ENCODE measurements at regions not wholly inside any gene's neighbourhood (a gene's known extent, or its start where the extent isn't known, plus 50 kb on each side); places are given as distances from the start of the nearest gene placed in this dataset.

- no peak for DNase-seq (ENCODE audit: extremely low spot score)
- Histone ChIP-seq H3K36me3 (ENCODE audit: insufficient read depth) (no peaks in the 10 kb centered on the region), H3K27ac (ENCODE audit: low read depth) (no peak overlapping the region), H3K4me3 (ENCODE audit: low read depth, low read length) (no peak overlapping the region), H3K4me1 (ENCODE audit: insufficient read depth) (peaks cover under 1% of the 10 kb centered on the region)
- WGBS: 32% methylated on average over 6 of the region's 6 CpGs
Observed at GRCh38 chr1:224486801-224487583, 52.4 kb upstream of the WDR26 start.

- DNase-seq (ENCODE audit: extremely low spot score): no peak
- Histone ChIP-seq H3K36me3 (ENCODE audit: insufficient read depth) (no peaks in the 10 kb centered on the region), H3K4me1 (ENCODE audit: insufficient read depth) (peaks cover 2% of the 10 kb centered on the region), H3K4me3 (ENCODE audit: low read depth, low read length) (no peak overlapping the region), H3K27ac (ENCODE audit: low read depth) (no peak overlapping the region)
- 99% methylated on average over 2 of the region's 2 CpGs for WGBS
Observed at GRCh38 chr1:224488806-224489499, 54.4 kb upstream of the WDR26 start.

- H3K4me1 ChIP-seq (ENCODE audit: insufficient read depth): peaks cover 2% of the 10 kb centered on the region
- H3K4me3 ChIP-seq (ENCODE audit: low read depth, low read length): no peak overlapping the region
- no peak for DNase-seq (ENCODE audit: extremely low spot score)
- 74% methylated on average over 5 of the region's 5 CpGs for WGBS
- H3K36me3 ChIP-seq (ENCODE audit: insufficient read depth): no peaks in the 10 kb centered on the region
- no peak overlapping the region for H3K27ac ChIP-seq (ENCODE audit: low read depth)
Observed at GRCh38 chr1:224489534-224490365, 55.2 kb upstream of the WDR26 start.

GRCh38 chr1:224490549-224491537 is 56.2 kb upstream of the WDR26 start:
- H3K27ac ChIP-seq (ENCODE audit: low read depth): no peak overlapping the region
- WGBS: 68% methylated on average over 7 of the region's 7 CpGs
- H3K36me3 ChIP-seq (ENCODE audit: insufficient read depth): no peaks in the 10 kb centered on the region
- H3K4me3 ChIP-seq (ENCODE audit: low read depth, low read length): no peak overlapping the region
- DNase-seq (ENCODE audit: extremely low spot score): no peak
- H3K4me1 ChIP-seq (ENCODE audit: insufficient read depth): peaks cover 2% of the 10 kb centered on the region

GRCh38 chr1:224492015-224492414 is 57.4 kb upstream of the WDR26 start:
- Histone ChIP-seq H3K4me3 (ENCODE audit: low read depth, low read length) (no peak overlapping the region), H3K4me1 (ENCODE audit: insufficient read depth) (peaks cover 2% of the 10 kb centered on the region), H3K27ac (ENCODE audit: low read depth) (no peak overlapping the region), H3K36me3 (ENCODE audit: insufficient read depth) (no peaks in the 10 kb centered on the region)
- no peak for DNase-seq (ENCODE audit: extremely low spot score)
- WGBS: 92% methylated on average over 1 of the region's 1 CpG

GRCh38 chr1:224492632-224493031 is 58.0 kb upstream of the WDR26 start:
- 79% methylated on average over 2 of the region's 2 CpGs for WGBS
- Histone ChIP-seq H3K27ac (ENCODE audit: low read depth) (no peak overlapping the region), H3K4me3 (ENCODE audit: low read depth, low read length) (no peak overlapping the region), H3K36me3 (ENCODE audit: insufficient read depth) (no peaks in the 10 kb centered on the region), H3K4me1 (ENCODE audit: insufficient read depth) (peaks cover 3% of the 10 kb centered on the region)
- DNase-seq (ENCODE audit: extremely low spot score): no peak

GRCh38 chr1:224493269-224493668 is 58.7 kb upstream of the WDR26 start:
- 66% methylated on average over 4 of the region's 4 CpGs for WGBS
- no peak overlapping the region for H3K27ac ChIP-seq (ENCODE audit: low read depth)
- peaks cover 4% of the 10 kb centered on the region for H3K4me1 ChIP-seq (ENCODE audit: insufficient read depth)
- no peaks in the 10 kb centered on the region for H3K36me3 ChIP-seq (ENCODE audit: insufficient read depth)
- no peak for DNase-seq (ENCODE audit: extremely low spot score)
- no peak overlapping the region for H3K4me3 ChIP-seq (ENCODE audit: low read depth, low read length)

GRCh38 chr1:224494343-224494742 is 59.7 kb upstream of the WDR26 start:
- 88% methylated on average over 2 of the region's 2 CpGs for WGBS
- DNase-seq (ENCODE audit: extremely low spot score): no peak
- peaks cover 4% of the 10 kb centered on the region for H3K4me1 ChIP-seq (ENCODE audit: insufficient read depth)
- no peak overlapping the region for H3K4me3 ChIP-seq (ENCODE audit: low read depth, low read length)
- no peak overlapping the region for H3K27ac ChIP-seq (ENCODE audit: low read depth)
- no peaks in the 10 kb centered on the region for H3K36me3 ChIP-seq (ENCODE audit: insufficient read depth)

GRCh38 chr1:224495866-224496265 is 61.3 kb upstream of the WDR26 start:
- DNase-seq (ENCODE audit: extremely low spot score): no peak
- Histone ChIP-seq H3K4me3 (ENCODE audit: low read depth, low read length) (no peak overlapping the region), H3K27ac (ENCODE audit: low read depth) (no peak overlapping the region), H3K4me1 (ENCODE audit: insufficient read depth) (peaks cover 4% of the 10 kb centered on the region), H3K36me3 (ENCODE audit: insufficient read depth) (no peaks in the 10 kb centered on the region)
- 74% methylated on average over 5 of the region's 5 CpGs for WGBS

GRCh38 chr1:224496826-224497225 is 62.2 kb upstream of the WDR26 start:
- H3K36me3 ChIP-seq (ENCODE audit: insufficient read depth): no peaks in the 10 kb centered on the region
- H3K4me1 ChIP-seq (ENCODE audit: insufficient read depth): peaks cover 4% of the 10 kb centered on the region
- H3K4me3 ChIP-seq (ENCODE audit: low read depth, low read length): no peak overlapping the region
- DNase-seq (ENCODE audit: extremely low spot score): no peak
- H3K27ac ChIP-seq (ENCODE audit: low read depth): no peak overlapping the region
- WGBS: 99% methylated on average over 1 of the region's 1 CpG

GRCh38 chr1:224497714-224498573 is 63.3 kb upstream of the WDR26 start:
- Histone ChIP-seq H3K27ac (ENCODE audit: low read depth) (peak overlapping the region; percentile 16), H3K36me3 (ENCODE audit: insufficient read depth) (no peaks in the 10 kb centered on the region), H3K4me1 (ENCODE audit: insufficient read depth) (peaks cover 5% of the 10 kb centered on the region), H3K4me3 (ENCODE audit: low read depth, low read length) (no peak overlapping the region)
- DNase-seq (ENCODE audit: extremely low spot score): no peak
- WGBS: 47% methylated on average over 3 of the region's 3 CpGs

- Histone ChIP-seq H3K27ac (ENCODE audit: low read depth) (no peak overlapping the region), H3K36me3 (ENCODE audit: insufficient read depth) (no peaks in the 10 kb centered on the region), H3K4me3 (ENCODE audit: low read depth, low read length) (no peak overlapping the region), H3K4me1 (ENCODE audit: insufficient read depth) (peaks cover 5% of the 10 kb centered on the region)
- DNase-seq (ENCODE audit: extremely low spot score): no peak
- WGBS: 75% methylated on average over 12 of the region's 12 CpGs
Observed at GRCh38 chr1:224498574-224499170, 64.1 kb upstream of the WDR26 start.

Data from urinary bladder (tissue), 3 donors.